GM12878 (cell line): ENCODE measurements at regions not wholly inside any gene's neighbourhood (a gene's known extent, or its start where the extent isn't known, plus 50 kb on each side); places are given as distances from the start of the nearest gene placed in this dataset.

ENCODE experiments used
- ATAC-seq: fragments of 200-7000 bp; cut with Tn5 transposase; 3 replicates; pipeline ENCODE4 v1.9.1; 2020; ENCODE audit warnings: mild to moderate bottlenecking, moderate library complexity
- BruUV-seq: library from RNA; stranded (reverse); fragments of 400-500 nt; replicated peaks from 2 replicates; lab custom pipeline; 2021; lab: Mats Ljungman, UMichigan
- CTCF ChIA-PET: fragments of 300-600 bp; sonication (Branson Sonifier 250); formaldehyde crosslinking; extraction: SDS; loops from one replicate; lab custom pipeline; 2021; ENCODE audit warnings: inconsistent platforms; lab: Yijun Ruan, JAX
- POLR2A ChIA-PET: fragments of 350-600 bp; formaldehyde crosslinking; extraction: SDS; loops from one replicate; lab custom pipeline; 2021; ENCODE audit warnings: inconsistent platforms; lab: Charles Lee
- RAD21 ChIA-PET: fragments of 300-600 bp; sonication (Branson Sonifier 250); formaldehyde crosslinking; loops from one replicate; lab custom pipeline; 2023; ENCODE audit warnings: antibody characterized with exemption; ENCODE audit not compliant: unreplicated experiment; lab: Charles Lee
- SMC1A ChIA-PET: fragments of 300-600 bp; sonication (Branson Sonifier 250); formaldehyde crosslinking; loops from one replicate; lab custom pipeline; 2023; ENCODE audit not compliant: unreplicated experiment, uncharacterized antibody; lab: Charles Lee
- DNase-seq: peaks from one replicate; pipeline ENCODE4 v3.0.0-alpha.2; 2011; ENCODE audit warnings: low read depth, low spot score
- FAIRE-seq: peaks from 3 replicates; lab custom pipeline; 2011; peaks lifted over from hg19 to GRCh38; lab: Jason Lieb, UNC
- H2AFZ ChIP-seq: 2 replicates; pipeline ENCODE4 v1.6.0; 2011; ENCODE audit warnings: low read depth, low read length, control low read depth; ENCODE audit not compliant: control insufficient read depth
- H3K27ac ChIP-seq: 2 replicates; pipeline ENCODE4 v1.5.1; 2011; ENCODE audit warnings: control low read depth; ENCODE audit not compliant: control insufficient read depth, insufficient read depth
- H3K27me3 ChIP-seq, 2 experiments: replicated peaks in 1 of 2; 2 replicates each; pipeline versions ENCODE4 v1.6.0 to v1.6.1; 2011; ENCODE audit warnings: low read length in 1 of 2; ENCODE audit not compliant: control insufficient read depth in 2 of 2, insufficient read depth in 2 of 2
- H3K36me3 ChIP-seq, 2 experiments: 2 replicates each; pipeline ENCODE4 v1.5.1; 2011; ENCODE audit warnings: low read length in 1 of 2; ENCODE audit not compliant: control insufficient read depth in 2 of 2, insufficient read depth in 2 of 2
- H3K4me1 ChIP-seq: 2 replicates; pipeline ENCODE4 v1.6.1; 2011; ENCODE audit warnings: mild to moderate bottlenecking, low read length, moderate library complexity, mixed read lengths; ENCODE audit not compliant: control insufficient read depth, insufficient read depth
- H3K4me2 ChIP-seq: 2 replicates; pipeline ENCODE4 v1.6.0; 2011; ENCODE audit warnings: control low read depth; ENCODE audit not compliant: control insufficient read depth, insufficient read depth
- H3K4me3 ChIP-seq: fragments of 200-600 bp; sonication (generic); 2 replicates; pipeline ENCODE4 v1.5.1; 2016
- H3K79me2 ChIP-seq: 2 replicates; pipeline ENCODE4 v1.6.0; 2011; ENCODE audit warnings: low read length; ENCODE audit not compliant: control insufficient read depth, insufficient read depth
- H3K9ac ChIP-seq: 2 replicates; pipeline ENCODE4 v1.8.0; 2011; ENCODE audit warnings: low read length, control low read depth, mixed read lengths; ENCODE audit not compliant: control insufficient read depth, insufficient read depth
- H3K9me3 ChIP-seq: replicated peaks from 3 replicates; pipeline ENCODE4 v1.5.1; 2011; ENCODE audit warnings: mild to moderate bottlenecking, low read length; ENCODE audit not compliant: control insufficient read depth, insufficient read depth
- H4K20me1 ChIP-seq: 2 replicates; pipeline ENCODE4 v1.6.0; 2011; ENCODE audit not compliant: control insufficient read depth, insufficient read depth
- CEBPZ ChIP-seq: fragments of 150-350 bp; IDR thresholded peaks from 2 replicates; pipeline ENCODE4 v1.6.1; 2016; ENCODE audit warnings: low read depth, low read length
- DPF2 ChIP-seq: fragments of 450-650 bp; IDR thresholded peaks from 2 replicates; pipeline ENCODE4 v1.6.1; 2017; ENCODE audit warnings: mild to moderate bottlenecking
- EED ChIP-seq: sonication (generic); IDR thresholded peaks from 2 replicates; pipeline ENCODE4 v1.6.1; 2016; ENCODE audit warnings: antibody characterized with exemption, low read depth
- EP300 ChIP-seq, 2 experiments: fragments of 150-350 bp in 1 of 2; IDR thresholded peaks; 2 replicates each; pipeline ENCODE4 v1.6.1; 2011 to 2012; ENCODE audit warnings: low read depth in 2 of 2, low read length in 2 of 2, borderline replicate concordance in 1 of 2, improper control_type of control experiment in 1 of 2, inconsistent platforms in 1 of 2; ENCODE audit not compliant: control insufficient read depth in 1 of 2
- ESRRA ChIP-seq: IDR thresholded peaks from 2 replicates; pipeline ENCODE4 v1.6.1; 2012; ENCODE audit warnings: mild to moderate bottlenecking, low read length, improper control_type of control experiment
- EZH2 ChIP-seq: IDR thresholded peaks from 2 replicates; pipeline ENCODE4 v1.6.1; 2012; ENCODE audit warnings: low read depth, mild to moderate bottlenecking, control low read depth, inconsistent platforms, low read length, borderline replicate concordance; ENCODE audit not compliant: control insufficient read depth
- MTA2 ChIP-seq: fragments of 450-650 bp; IDR thresholded peaks from 2 replicates; pipeline ENCODE4 v1.6.1; 2016; ENCODE audit warnings: low read depth, mild to moderate bottlenecking, moderate library complexity
- MXI1 ChIP-seq: fragments of 150-350 bp; IDR thresholded peaks from 2 replicates; pipeline ENCODE4 v1.6.1; 2011; ENCODE audit warnings: low read depth, mild to moderate bottlenecking, inconsistent platforms, low read length, improper control_type of control experiment
- MYC ChIP-seq: IDR thresholded peaks from 2 replicates; pipeline ENCODE4 v1.6.1; 2011; ENCODE audit warnings: mild to moderate bottlenecking, low read length, moderate library complexity, inconsistent platforms; ENCODE audit not compliant: insufficient read depth, insufficient replicate concordance, insufficient read length, severe bottlenecking
- NFIC ChIP-seq: IDR thresholded peaks from 2 replicates; pipeline ENCODE4 v1.6.1; 2012; ENCODE audit warnings: low read depth, mild to moderate bottlenecking, inconsistent platforms, low read length, moderate library complexity
- PAX8 ChIP-seq: fragments of 450-650 bp; IDR thresholded peaks from 2 replicates; pipeline ENCODE4 v1.6.1; 2017; ENCODE audit warnings: mild to moderate bottlenecking, moderate library complexity
- PKNOX1 ChIP-seq: fragments of 450-650 bp; IDR thresholded peaks from 2 replicates; pipeline ENCODE4 v1.6.1; 2016; ENCODE audit warnings: mild to moderate bottlenecking
- POU2F2 ChIP-seq: IDR thresholded peaks from 3 replicates; pipeline ENCODE4 v1.6.1; 2011; ENCODE audit warnings: low read depth, mild to moderate bottlenecking, low read length, borderline replicate concordance
- RAD51 ChIP-seq: fragments of 450-650 bp; IDR thresholded peaks from 2 replicates; pipeline ENCODE4 v1.6.1; 2016; ENCODE audit warnings: moderate library complexity, mild to moderate bottlenecking, inconsistent platforms
- SREBF2 ChIP-seq: IDR thresholded peaks from 2 replicates; pipeline ENCODE4 v1.6.1; 2012; ENCODE audit warnings: mild to moderate bottlenecking, low read length
- STAT3 ChIP-seq: IDR thresholded peaks from 2 replicates; pipeline ENCODE4 v1.6.1; 2011; ENCODE audit warnings: low read depth, low read length, improper control_type of control experiment
- TCF7 ChIP-seq: IDR thresholded peaks from 2 replicates; pipeline ENCODE4 v1.6.1; 2014; ENCODE audit warnings: antibody characterized with exemption, borderline replicate concordance
- ZNF274 ChIP-seq: IDR thresholded peaks from one replicate; pipeline ENCODE4 v1.8.0; 2011; ENCODE audit not compliant: insufficient read length, insufficient read depth
- in situ Hi-C: fragments of 300-500 bp; cut with MboI; formaldehyde crosslinking; loops from 9 replicates; pipeline ENCODE4 v1.14.3; 2018; ENCODE audit warnings: mixed read lengths
- intact Hi-C: fragments of 100-400 bp; cut with micrococcal nuclease; formaldehyde crosslinking; loops from one replicate; pipeline ENCODE4 v1.14.2; 2022; ENCODE audit not compliant: unreplicated experiment

- no peak for TF ChIP-seq EED
- no peak for TF ChIP-seq MXI1
- TF ChIP-seq CEBPZ: no peak
- no peak for TF ChIP-seq RAD51
- TF ChIP-seq STAT3: no peak
These were observed 67.1 kb upstream of the HS3ST1 start (continued) for GRCh38 chr4:11495818-11496217.

GRCh38 chr4:11495291-11495690 is 66.6 kb upstream of the HS3ST1 start:
- Histone ChIP-seq H3K9ac (no peak overlapping the region), H3K27ac (no peak overlapping the region), H3K4me1 (no peaks in the 10 kb centered on the region), H3K27me3 (no peaks in the 10 kb centered on the region), H2AFZ (no peak overlapping the region), H3K4me2 (no peak overlapping the region), H4K20me1 (no peaks in the 10 kb centered on the region), H3K36me3 (no peaks in the 10 kb centered on the region), H3K4me3 (no peak overlapping the region), H3K79me2 (no peaks in the 10 kb centered on the region), H3K9me3 (no peaks in the 10 kb centered on the region; the same call in 1 of the 3 replicates)
- POLR2A ChIA-PET: no interaction called here
- SMC1A ChIA-PET: interaction anchor here (0.9 kb wide), 1 partner anchor 14 kb away, joined by 3 read pairs; no protein-coding TSS in a partner anchor
- in situ Hi-C loops: no loop called here
- DNase-seq: no peak
- FAIRE-seq: no peak
- no peak for TF ChIP-seq MYC
- TF ChIP-seq NFIC: no peak
- no peak for TF ChIP-seq POU2F2
- no peak for TF ChIP-seq EZH2
- TF ChIP-seq PKNOX1: no peak
- TF ChIP-seq PAX8: no peak
- no peak for TF ChIP-seq ESRRA
- no peak for TF ChIP-seq EP300 (IDR thresholded peaks at IDR 0.05; ENCODE audit: borderline replicate concordance in 1 of 2, control insufficient read depth in 1 of 2, low read depth in 2 of 2, low read length in 2 of 2)
- no peak for TF ChIP-seq MTA2
- TF ChIP-seq DPF2: no peak
- no peak for TF ChIP-seq TCF7
- TF ChIP-seq SREBF2: no peak
- TF ChIP-seq ZNF274: no peak
- CTCF ChIA-PET: no interaction called here
- no peak for ATAC-seq
- RAD21 ChIA-PET: no interaction called here
- intact Hi-C loops: no loop called here
- no TSS peak for BruUV-seq
